GM12878 (cell line): ENCODE measurements at regions not wholly inside any gene's neighbourhood (a gene's known extent, or its start where the extent isn't known, plus 50 kb on each side); places are given as distances from the start of the nearest gene placed in this dataset.

Experiments used
- ATAC-seq: fragments of 200-7000 bp; cut with Tn5 transposase; 3 replicates; pipeline ENCODE4 v1.9.1; 2020; ENCODE audit warnings: mild to moderate bottlenecking, moderate library complexity
- BruUV-seq: library from RNA; stranded (reverse); fragments of 400-500 nt; replicated peaks from 2 replicates; lab custom pipeline; 2021; lab: Mats Ljungman, UMichigan
- CTCF ChIA-PET: fragments of 300-600 bp; sonication (Branson Sonifier 250); formaldehyde crosslinking; extraction: SDS; loops from one replicate; lab custom pipeline; 2021; ENCODE audit warnings: inconsistent platforms; lab: Yijun Ruan, JAX
- POLR2A ChIA-PET: fragments of 350-600 bp; formaldehyde crosslinking; extraction: SDS; loops from one replicate; lab custom pipeline; 2021; ENCODE audit warnings: inconsistent platforms; lab: Charles Lee
- RAD21 ChIA-PET: fragments of 300-600 bp; sonication (Branson Sonifier 250); formaldehyde crosslinking; loops from one replicate; lab custom pipeline; 2023; ENCODE audit warnings: antibody characterized with exemption; ENCODE audit not compliant: unreplicated experiment; lab: Charles Lee
- SMC1A ChIA-PET: fragments of 300-600 bp; sonication (Branson Sonifier 250); formaldehyde crosslinking; loops from one replicate; lab custom pipeline; 2023; ENCODE audit not compliant: unreplicated experiment, uncharacterized antibody; lab: Charles Lee
- DNase-seq: peaks from one replicate; pipeline ENCODE4 v3.0.0-alpha.2; 2011; ENCODE audit warnings: low read depth, low spot score
- FAIRE-seq: peaks from 3 replicates; lab custom pipeline; 2011; peaks lifted over from hg19 to GRCh38; lab: Jason Lieb, UNC
- H2AFZ ChIP-seq: 2 replicates; pipeline ENCODE4 v1.6.0; 2011; ENCODE audit warnings: low read depth, low read length, control low read depth; ENCODE audit not compliant: control insufficient read depth
- H3K27ac ChIP-seq: 2 replicates; pipeline ENCODE4 v1.5.1; 2011; ENCODE audit warnings: control low read depth; ENCODE audit not compliant: control insufficient read depth, insufficient read depth
- H3K27me3 ChIP-seq, 2 experiments: replicated peaks in 1 of 2; 2 replicates each; pipeline versions ENCODE4 v1.6.0 to v1.6.1; 2011; ENCODE audit warnings: low read length in 1 of 2; ENCODE audit not compliant: control insufficient read depth in 2 of 2, insufficient read depth in 2 of 2
- H3K36me3 ChIP-seq, 2 experiments: 2 replicates each; pipeline ENCODE4 v1.5.1; 2011; ENCODE audit warnings: low read length in 1 of 2; ENCODE audit not compliant: control insufficient read depth in 2 of 2, insufficient read depth in 2 of 2
- H3K4me1 ChIP-seq: 2 replicates; pipeline ENCODE4 v1.6.1; 2011; ENCODE audit warnings: mild to moderate bottlenecking, low read length, moderate library complexity, mixed read lengths; ENCODE audit not compliant: control insufficient read depth, insufficient read depth
- H3K4me2 ChIP-seq: 2 replicates; pipeline ENCODE4 v1.6.0; 2011; ENCODE audit warnings: control low read depth; ENCODE audit not compliant: control insufficient read depth, insufficient read depth
- H3K4me3 ChIP-seq: fragments of 200-600 bp; sonication (generic); 2 replicates; pipeline ENCODE4 v1.5.1; 2016
- H3K79me2 ChIP-seq: 2 replicates; pipeline ENCODE4 v1.6.0; 2011; ENCODE audit warnings: low read length; ENCODE audit not compliant: control insufficient read depth, insufficient read depth
- H3K9ac ChIP-seq: 2 replicates; pipeline ENCODE4 v1.8.0; 2011; ENCODE audit warnings: low read length, control low read depth, mixed read lengths; ENCODE audit not compliant: control insufficient read depth, insufficient read depth
- H3K9me3 ChIP-seq: replicated peaks from 3 replicates; pipeline ENCODE4 v1.5.1; 2011; ENCODE audit warnings: mild to moderate bottlenecking, low read length; ENCODE audit not compliant: control insufficient read depth, insufficient read depth
- H4K20me1 ChIP-seq: 2 replicates; pipeline ENCODE4 v1.6.0; 2011; ENCODE audit not compliant: control insufficient read depth, insufficient read depth
- ATF7 ChIP-seq: fragments of 450-650 bp; IDR thresholded peaks from 2 replicates; pipeline ENCODE4 v1.6.1; 2016; ENCODE audit warnings: low read depth, mild to moderate bottlenecking
- BCL11A ChIP-seq: IDR thresholded peaks from 2 replicates; pipeline ENCODE4 v1.6.1; 2011; ENCODE audit warnings: low read depth, low read length
- MEF2B ChIP-seq: fragments of 450-650 bp; IDR thresholded peaks from 2 replicates; pipeline ENCODE4 v1.6.1; 2018; ENCODE audit warnings: mild to moderate bottlenecking, moderate library complexity; ENCODE audit not compliant: partially characterized antibody, poor library complexity, severe bottlenecking
- MTA3 ChIP-seq: IDR thresholded peaks from 2 replicates; pipeline ENCODE4 v1.6.1; 2012; ENCODE audit warnings: low read length, inconsistent platforms, borderline replicate concordance
- NFYB ChIP-seq: IDR thresholded peaks from 2 replicates; pipeline ENCODE4 v1.6.1; 2011; ENCODE audit warnings: low read depth, mild to moderate bottlenecking, low read length, improper control_type of control experiment, moderate library complexity; ENCODE audit not compliant: insufficient read depth
- NR2C1 ChIP-seq: fragments of 450-650 bp; IDR thresholded peaks from 2 replicates; pipeline ENCODE4 v1.6.1; 2017; ENCODE audit warnings: antibody characterized with exemption, mild to moderate bottlenecking, moderate library complexity
- NR2F1 ChIP-seq: fragments of 450-650 bp; conservative IDR thresholded peaks from 2 replicates; pipeline ENCODE4 v1.6.1; 2017; ENCODE audit warnings: mild to moderate bottlenecking
- RCOR1 ChIP-seq: conservative IDR thresholded peaks from 2 replicates; pipeline ENCODE4 v1.6.1; 2012; ENCODE audit warnings: low read depth, low read length, improper control_type of control experiment
- RFX5 ChIP-seq: IDR thresholded peaks from 2 replicates; pipeline ENCODE4 v1.6.1; 2011; ENCODE audit warnings: low read depth, low read length, improper control_type of control experiment
- SIX5 ChIP-seq: IDR thresholded peaks from 2 replicates; pipeline ENCODE4 v1.6.1; 2011; ENCODE audit warnings: mild to moderate bottlenecking, low read depth, low read length, moderate library complexity; ENCODE audit not compliant: severe bottlenecking
- SPI1 ChIP-seq: IDR thresholded peaks from 2 replicates; pipeline ENCODE4 v1.6.1; 2011; ENCODE audit warnings: low read depth, mild to moderate bottlenecking, low read length, moderate library complexity, borderline replicate concordance; ENCODE audit not compliant: insufficient read depth
- ZNF384 ChIP-seq: IDR thresholded peaks from 2 replicates; pipeline ENCODE4 v1.6.1; 2012; ENCODE audit warnings: low read depth, mild to moderate bottlenecking, low read length, improper control_type of control experiment, borderline replicate concordance
- WGBS: methylation state at CpG from one replicate; pipeline ENCODE4 v1.1.6; 2016; ENCODE audit warnings: low lambda C conversion rate; ENCODE audit not compliant: insufficient replicate concordance, insufficient coverage; ENCODE audit errors: missing lambda C conversion rate; 5-methylcytosine and 5-hydroxymethylcytosine counted together
- in situ Hi-C: fragments of 300-500 bp; cut with MboI; formaldehyde crosslinking; loops from 9 replicates; pipeline ENCODE4 v1.14.3; 2018; ENCODE audit warnings: mixed read lengths
- intact Hi-C: fragments of 100-400 bp; cut with micrococcal nuclease; formaldehyde crosslinking; loops from one replicate; pipeline ENCODE4 v1.14.2; 2022; ENCODE audit not compliant: unreplicated experiment
- TF ChIP-seq, protein P1 (sequence below): fragments of 450-650 bp; IDR thresholded peaks from 2 replicates; pipeline ENCODE4 v1.6.1; 2017; ENCODE audit warnings: mild to moderate bottlenecking, moderate library complexity
- TF ChIP-seq, protein P2 (sequence below): fragments of 450-650 bp; IDR thresholded peaks from 2 replicates; pipeline ENCODE4 v1.6.1; 2017; ENCODE audit warnings: low read depth, mild to moderate bottlenecking, moderate library complexity
- TF ChIP-seq, protein P3 (sequence below): IDR thresholded peaks from 2 replicates; pipeline ENCODE4 v1.6.1; 2012; ENCODE audit warnings: improper control_type of control experiment, low read depth, low read length; ENCODE audit not compliant: insufficient replicate concordance

DNA sequence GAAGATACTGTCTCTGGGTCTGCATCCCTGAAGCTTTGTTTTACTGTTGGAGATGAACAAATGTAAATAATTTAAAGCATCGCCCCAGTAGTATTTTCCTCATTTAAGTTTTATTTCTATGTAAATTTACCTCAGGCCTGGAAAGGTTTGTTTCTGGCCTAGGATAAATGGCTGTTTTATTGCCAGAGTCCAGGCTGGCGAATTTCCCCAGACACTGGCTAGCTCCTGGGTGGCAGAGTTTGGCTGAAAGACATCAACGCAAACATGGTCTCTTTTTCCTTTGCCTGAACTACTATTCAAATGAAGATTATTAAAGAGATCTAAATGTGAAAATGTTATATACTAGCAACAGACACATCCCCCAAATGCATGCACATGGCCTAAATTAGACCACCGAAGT is 136.7 kb upstream of the SESN3 start:
- BruUV-seq: no TSS peak
- no peaks in the 10 kb centered on the region for H3K4me1 ChIP-seq
- no peak overlapping the region for H3K27ac ChIP-seq
- intact Hi-C loops: no loop called here
- SMC1A ChIA-PET: interaction anchor here (0.8 kb wide), 1 partner anchor 103 kb away, joined by 3 read pairs; no protein-coding TSS in a partner anchor
- CTCF ChIA-PET: no interaction called here
- no peaks in the 10 kb centered on the region for H3K9me3 ChIP-seq
- RAD21 ChIA-PET: no interaction called here
- DNase-seq: no peak
- POLR2A ChIA-PET: no interaction called here
- in situ Hi-C loops: no loop called here
- no peak overlapping the region for H3K4me2 ChIP-seq
- H3K9ac ChIP-seq: no peak overlapping the region
- H3K79me2 ChIP-seq: no peaks in the 10 kb centered on the region
- 30% methylated on average over 4 of the region's 4 CpGs for WGBS
- ATAC-seq: no peak
- H4K20me1 ChIP-seq: no peaks in the 10 kb centered on the region; the same call in 1 of the 2 replicates
- FAIRE-seq: no peak
- H3K4me3 ChIP-seq: no peak overlapping the region
- no peaks in the 10 kb centered on the region for H3K36me3 ChIP-seq
- H2AFZ ChIP-seq: no peak overlapping the region
- 0 out of 4 replicates have a peak, but pooled peaks cover 0 to 2% of the 10 kb centered on the region in 2 experiments for H3K27me3 ChIP-seq
- TF ChIP-seq SPI1: no peak
- no peak for TF ChIP-seq ZNF384
- TF ChIP-seq, protein P1, sequence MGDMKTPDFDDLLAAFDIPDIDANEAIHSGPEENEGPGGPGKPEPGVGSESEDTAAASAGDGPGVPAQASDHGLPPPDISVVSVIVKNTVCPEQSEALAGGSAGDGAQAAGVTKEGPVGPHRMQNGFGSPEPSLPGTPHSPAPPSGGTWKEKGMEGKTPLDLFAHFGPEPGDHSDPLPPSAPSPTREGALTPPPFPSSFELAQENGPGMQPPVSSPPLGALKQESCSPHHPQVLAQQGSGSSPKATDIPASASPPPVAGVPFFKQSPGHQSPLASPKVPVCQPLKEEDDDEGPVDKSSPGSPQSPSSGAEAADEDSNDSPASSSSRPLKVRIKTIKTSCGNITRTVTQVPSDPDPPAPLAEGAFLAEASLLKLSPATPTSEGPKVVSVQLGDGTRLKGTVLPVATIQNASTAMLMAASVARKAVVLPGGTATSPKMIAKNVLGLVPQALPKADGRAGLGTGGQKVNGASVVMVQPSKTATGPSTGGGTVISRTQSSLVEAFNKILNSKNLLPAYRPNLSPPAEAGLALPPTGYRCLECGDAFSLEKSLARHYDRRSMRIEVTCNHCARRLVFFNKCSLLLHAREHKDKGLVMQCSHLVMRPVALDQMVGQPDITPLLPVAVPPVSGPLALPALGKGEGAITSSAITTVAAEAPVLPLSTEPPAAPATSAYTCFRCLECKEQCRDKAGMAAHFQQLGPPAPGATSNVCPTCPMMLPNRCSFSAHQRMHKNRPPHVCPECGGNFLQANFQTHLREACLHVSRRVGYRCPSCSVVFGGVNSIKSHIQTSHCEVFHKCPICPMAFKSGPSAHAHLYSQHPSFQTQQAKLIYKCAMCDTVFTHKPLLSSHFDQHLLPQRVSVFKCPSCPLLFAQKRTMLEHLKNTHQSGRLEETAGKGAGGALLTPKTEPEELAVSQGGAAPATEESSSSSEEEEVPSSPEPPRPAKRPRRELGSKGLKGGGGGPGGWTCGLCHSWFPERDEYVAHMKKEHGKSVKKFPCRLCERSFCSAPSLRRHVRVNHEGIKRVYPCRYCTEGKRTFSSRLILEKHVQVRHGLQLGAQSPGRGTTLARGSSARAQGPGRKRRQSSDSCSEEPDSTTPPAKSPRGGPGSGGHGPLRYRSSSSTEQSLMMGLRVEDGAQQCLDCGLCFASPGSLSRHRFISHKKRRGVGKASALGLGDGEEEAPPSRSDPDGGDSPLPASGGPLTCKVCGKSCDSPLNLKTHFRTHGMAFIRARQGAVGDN: no peak
- TF ChIP-seq NR2F1: no peak
- no peak for TF ChIP-seq RCOR1
- TF ChIP-seq, protein P2, sequence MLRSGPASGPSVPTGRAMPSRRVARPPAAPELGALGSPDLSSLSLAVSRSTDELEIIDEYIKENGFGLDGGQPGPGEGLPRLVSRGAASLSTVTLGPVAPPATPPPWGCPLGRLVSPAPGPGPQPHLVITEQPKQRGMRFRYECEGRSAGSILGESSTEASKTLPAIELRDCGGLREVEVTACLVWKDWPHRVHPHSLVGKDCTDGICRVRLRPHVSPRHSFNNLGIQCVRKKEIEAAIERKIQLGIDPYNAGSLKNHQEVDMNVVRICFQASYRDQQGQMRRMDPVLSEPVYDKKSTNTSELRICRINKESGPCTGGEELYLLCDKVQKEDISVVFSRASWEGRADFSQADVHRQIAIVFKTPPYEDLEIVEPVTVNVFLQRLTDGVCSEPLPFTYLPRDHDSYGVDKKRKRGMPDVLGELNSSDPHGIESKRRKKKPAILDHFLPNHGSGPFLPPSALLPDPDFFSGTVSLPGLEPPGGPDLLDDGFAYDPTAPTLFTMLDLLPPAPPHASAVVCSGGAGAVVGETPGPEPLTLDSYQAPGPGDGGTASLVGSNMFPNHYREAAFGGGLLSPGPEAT: no peak
- no peak for TF ChIP-seq RFX5
- TF ChIP-seq MTA3: no peak
- TF ChIP-seq SIX5: no peak
- no peak for TF ChIP-seq MEF2B
- TF ChIP-seq NFYB: no peak
- TF ChIP-seq BCL11A: no peak
- TF ChIP-seq, protein P3, sequence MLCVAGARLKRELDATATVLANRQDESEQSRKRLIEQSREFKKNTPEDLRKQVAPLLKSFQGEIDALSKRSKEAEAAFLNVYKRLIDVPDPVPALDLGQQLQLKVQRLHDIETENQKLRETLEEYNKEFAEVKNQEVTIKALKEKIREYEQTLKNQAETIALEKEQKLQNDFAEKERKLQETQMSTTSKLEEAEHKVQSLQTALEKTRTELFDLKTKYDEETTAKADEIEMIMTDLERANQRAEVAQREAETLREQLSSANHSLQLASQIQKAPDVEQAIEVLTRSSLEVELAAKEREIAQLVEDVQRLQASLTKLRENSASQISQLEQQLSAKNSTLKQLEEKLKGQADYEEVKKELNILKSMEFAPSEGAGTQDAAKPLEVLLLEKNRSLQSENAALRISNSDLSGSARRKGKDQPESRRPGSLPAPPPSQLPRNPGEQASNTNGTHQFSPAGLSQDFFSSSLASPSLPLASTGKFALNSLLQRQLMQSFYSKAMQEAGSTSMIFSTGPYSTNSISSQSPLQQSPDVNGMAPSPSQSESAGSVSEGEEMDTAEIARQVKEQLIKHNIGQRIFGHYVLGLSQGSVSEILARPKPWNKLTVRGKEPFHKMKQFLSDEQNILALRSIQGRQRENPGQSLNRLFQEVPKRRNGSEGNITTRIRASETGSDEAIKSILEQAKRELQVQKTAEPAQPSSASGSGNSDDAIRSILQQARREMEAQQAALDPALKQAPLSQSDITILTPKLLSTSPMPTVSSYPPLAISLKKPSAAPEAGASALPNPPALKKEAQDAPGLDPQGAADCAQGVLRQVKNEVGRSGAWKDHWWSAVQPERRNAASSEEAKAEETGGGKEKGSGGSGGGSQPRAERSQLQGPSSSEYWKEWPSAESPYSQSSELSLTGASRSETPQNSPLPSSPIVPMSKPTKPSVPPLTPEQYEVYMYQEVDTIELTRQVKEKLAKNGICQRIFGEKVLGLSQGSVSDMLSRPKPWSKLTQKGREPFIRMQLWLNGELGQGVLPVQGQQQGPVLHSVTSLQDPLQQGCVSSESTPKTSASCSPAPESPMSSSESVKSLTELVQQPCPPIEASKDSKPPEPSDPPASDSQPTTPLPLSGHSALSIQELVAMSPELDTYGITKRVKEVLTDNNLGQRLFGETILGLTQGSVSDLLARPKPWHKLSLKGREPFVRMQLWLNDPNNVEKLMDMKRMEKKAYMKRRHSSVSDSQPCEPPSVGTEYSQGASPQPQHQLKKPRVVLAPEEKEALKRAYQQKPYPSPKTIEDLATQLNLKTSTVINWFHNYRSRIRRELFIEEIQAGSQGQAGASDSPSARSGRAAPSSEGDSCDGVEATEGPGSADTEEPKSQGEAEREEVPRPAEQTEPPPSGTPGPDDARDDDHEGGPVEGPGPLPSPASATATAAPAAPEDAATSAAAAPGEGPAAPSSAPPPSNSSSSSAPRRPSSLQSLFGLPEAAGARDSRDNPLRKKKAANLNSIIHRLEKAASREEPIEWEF: no peak
- no peak for TF ChIP-seq ATF7
- TF ChIP-seq NR2C1: no peak
